GM04503 (cell line): ENCODE measurements at regions not wholly inside any gene's neighbourhood (a gene's known extent, or its start where the extent isn't known, plus 50 kb on each side); places are given as distances from the start of the nearest gene placed in this dataset.

Experiments
- DNase-seq: peaks from one replicate; pipeline ENCODE4 v3.0.0-alpha.2; 2012; ENCODE audit warnings: low read depth

- no peak for DNase-seq
Measured at GRCh38 chr4:183763990-183764754, 105.1 kb downstream of the TRAPPC11 start.

GRCh38 chr4:183765251-183765911 is 106.3 kb downstream of the TRAPPC11 start:
- no peak for DNase-seq

GRCh38 chr4:183766140-183766539 is 107.0 kb downstream of the TRAPPC11 start:
- no peak for DNase-seq

- no peak for DNase-seq
Measured at GRCh38 chr4:183770906-183771305, 111.8 kb downstream of the TRAPPC11 start.

- no peak for DNase-seq
Measured at GRCh38 chr4:183772361-183772760, 113.3 kb downstream of the TRAPPC11 start.

- no peak for DNase-seq
Measured at GRCh38 chr4:183773790-183774189, 114.7 kb downstream of the TRAPPC11 start.

- DNase-seq, result no peak
Measured at GRCh38 chr4:183783306-183783705, 121.8 kb upstream of the STOX2 start.

- DNase-seq, result peak; percentile 45
Measured at GRCh38 chr4:183783991-183784553, 121.0 kb upstream of the STOX2 start.

- no peak for DNase-seq
Measured at GRCh38 chr4:183788308-183788905, 116.7 kb upstream of the STOX2 start.

GRCh38 chr4:183789657-183790056 is 115.5 kb upstream of the STOX2 start:
- DNase-seq, result no peak

- no peak for DNase-seq
Measured at GRCh38 chr4:183790661-183791060, 114.4 kb upstream of the STOX2 start.

- DNase-seq, result no peak
Measured at GRCh38 chr4:183797011-183797444, 108.1 kb upstream of the STOX2 start.

GRCh38 chr4:183797445-183798300 is 107.4 kb upstream of the STOX2 start:
- DNase-seq, result no peak

- no peak for DNase-seq
Measured at GRCh38 chr4:183798301-183799253, 106.5 kb upstream of the STOX2 start.

GRCh38 chr4:183801457-183802165 is 103.5 kb upstream of the STOX2 start:
- DNase-seq, result no peak

- no peak for DNase-seq
Measured at GRCh38 chr4:183806341-183806740, 98.8 kb upstream of the STOX2 start.

- DNase-seq, result no peak
Measured at GRCh38 chr4:183807420-183808096, 97.5 kb upstream of the STOX2 start.

- no peak for DNase-seq
Measured at GRCh38 chr4:183808097-183808456, 97.0 kb upstream of the STOX2 start.

- DNase-seq, result no peak
Measured at GRCh38 chr4:183812567-183812966, 92.5 kb upstream of the STOX2 start.

- DNase-seq, result no peak
Measured at GRCh38 chr4:183814461-183814860, 90.6 kb upstream of the STOX2 start.
